ENCODE measurements at regions not wholly inside any gene's neighbourhood (a gene's known extent, or its start where the extent isn't known, plus 50 kb on each side); places are given as distances from the start of the nearest gene placed in this dataset.

GRCh38 chr17:77881545-77881944 is 77.0 kb upstream of the TNRC6C start:
- TF ChIP-seq CTCF (IDR thresholded peaks at IDR 0.05) = no peak
- TF ChIP-seq ZNF138 (CRISPR knock-in tag; conservative IDR thresholded peaks at IDR 0.05) = no peak
- TF ChIP-seq SP1 (CRISPR knock-in tag; conservative IDR thresholded peaks at IDR 0.05) = no peak
- no peak for TF ChIP-seq ESRRA (CRISPR knock-in tag; IDR thresholded peaks at IDR 0.05; ENCODE audit: borderline replicate concordance)
- no peak for TF ChIP-seq IRF2 (CRISPR knock-in tag; IDR thresholded peaks at IDR 0.05; ENCODE audit: borderline replicate concordance, low read depth)
- no peak for TF ChIP-seq TEAD4 (CRISPR knock-in tag; IDR thresholded peaks at IDR 0.05)
- TF ChIP-seq STAT6 (CRISPR knock-in tag; conservative IDR thresholded peaks at IDR 0.05; ENCODE audit: low read depth) = no peak
- no peak for TF ChIP-seq NFYB (CRISPR knock-in tag; conservative IDR thresholded peaks at IDR 0.05; ENCODE audit: low read depth)
- TF ChIP-seq AFF4 (CRISPR knock-in tag; IDR thresholded peaks at IDR 0.05; ENCODE audit: borderline replicate concordance) = no peak
- TF ChIP-seq ZNF263 (CRISPR knock-in tag; IDR thresholded peaks at IDR 0.05; ENCODE audit: low read depth) = no peak
- TF ChIP-seq, protein P1, sequence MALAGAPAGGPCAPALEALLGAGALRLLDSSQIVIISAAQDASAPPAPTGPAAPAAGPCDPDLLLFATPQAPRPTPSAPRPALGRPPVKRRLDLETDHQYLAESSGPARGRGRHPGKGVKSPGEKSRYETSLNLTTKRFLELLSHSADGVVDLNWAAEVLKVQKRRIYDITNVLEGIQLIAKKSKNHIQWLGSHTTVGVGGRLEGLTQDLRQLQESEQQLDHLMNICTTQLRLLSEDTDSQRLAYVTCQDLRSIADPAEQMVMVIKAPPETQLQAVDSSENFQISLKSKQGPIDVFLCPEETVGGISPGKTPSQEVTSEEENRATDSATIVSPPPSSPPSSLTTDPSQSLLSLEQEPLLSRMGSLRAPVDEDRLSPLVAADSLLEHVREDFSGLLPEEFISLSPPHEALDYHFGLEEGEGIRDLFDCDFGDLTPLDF (CRISPR knock-in tag; IDR thresholded peaks at IDR 0.05) = no peak
- no peak for TF ChIP-seq JUN (CRISPR knock-in tag; IDR thresholded peaks at IDR 0.05)

Measured in WTC11 (cell line).